ENCODE measurements at regions not wholly inside any gene's neighbourhood (a gene's known extent, or its start where the extent isn't known, plus 50 kb on each side); places are given as distances from the start of the nearest gene placed in this dataset.

GRCh38 chr14:71526388-71526787 is 405.8 kb upstream of the RGS6 start:
- intact Hi-C loops (cut with DNase I, micrococcal nuclease) = no loop called here
- ATAC-seq (no peak), DNase-seq (no peak)

DNA sequence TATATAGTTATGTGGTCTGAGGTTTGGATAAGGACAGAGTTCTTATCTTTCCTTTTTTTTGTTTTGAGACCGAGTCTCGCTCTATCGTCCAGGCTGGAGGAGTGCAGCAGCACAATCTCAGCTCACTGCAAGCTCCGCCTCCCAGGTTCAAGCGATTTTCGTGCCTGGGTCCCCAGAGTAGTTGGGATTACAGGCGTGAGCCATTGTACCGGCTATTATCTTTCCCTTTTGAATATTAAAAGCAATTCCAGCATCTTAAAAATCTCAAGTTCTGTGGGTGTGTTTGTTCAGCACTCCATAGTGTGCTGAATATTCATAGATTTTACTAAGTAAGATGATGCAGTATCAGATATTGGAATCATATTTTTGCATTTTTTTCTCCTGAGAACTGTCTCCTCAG is 404.4 kb upstream of the RGS6 start:
- DNase-seq = no peak
- no peak for ATAC-seq
- intact Hi-C loops (cut with DNase I, micrococcal nuclease) = no loop called here

DNA sequence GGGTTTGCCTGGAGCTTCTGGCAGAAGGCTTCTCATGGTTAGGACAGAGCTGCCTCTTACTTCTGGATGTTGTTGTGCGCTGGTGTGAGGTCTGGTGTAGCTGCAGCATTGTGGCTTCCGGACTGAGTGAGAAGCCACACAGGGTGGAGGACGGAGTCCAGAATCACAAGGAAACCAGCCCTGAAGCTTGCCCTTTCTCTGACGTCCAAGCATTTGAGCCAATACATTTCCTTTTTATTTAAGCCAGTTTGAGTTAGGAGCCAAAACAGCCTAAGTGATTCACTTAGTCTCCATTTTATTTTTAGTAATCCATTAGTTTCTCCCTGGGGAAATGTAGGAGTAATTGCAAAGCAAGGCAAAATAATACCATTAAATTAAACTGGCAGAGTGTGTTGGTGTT is 402.4 kb upstream of the RGS6 start:
- no peak for DNase-seq
- intact Hi-C loops (cut with DNase I, micrococcal nuclease) = no loop called here
- ATAC-seq = no peak

DNA sequence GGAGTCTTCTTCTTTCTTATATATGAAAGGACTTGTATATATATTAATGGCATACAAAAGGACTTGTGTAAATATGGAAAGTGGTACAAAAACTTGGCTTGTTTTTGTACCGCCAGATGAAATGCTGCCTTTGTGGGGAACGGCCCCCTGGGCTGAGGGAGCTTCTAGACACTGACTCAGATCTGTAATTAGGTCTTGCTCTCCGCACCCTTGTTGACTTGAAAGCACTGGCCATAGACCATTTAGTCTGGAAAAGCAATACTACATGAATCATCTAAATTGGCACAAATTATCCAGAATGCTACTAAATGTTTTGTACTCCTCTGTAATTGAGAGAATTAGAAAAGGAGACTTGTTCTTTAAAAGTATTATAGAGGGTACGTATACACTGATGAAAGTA is 399.9 kb upstream of the RGS6 start:
- intact Hi-C loops (cut with DNase I, micrococcal nuclease) = no loop called here
- ATAC-seq (no peak), DNase-seq (no peak)

- intact Hi-C loops (cut with DNase I, micrococcal nuclease) = no loop called here
- ATAC-seq = no peak
Measured at GRCh38 chr14:71532790-71533189, 399.4 kb upstream of the RGS6 start.

GRCh38 chr14:71533390-71533789 is 398.8 kb upstream of the RGS6 start:
- intact Hi-C loops (cut with DNase I, micrococcal nuclease) = no loop called here
- DNase-seq = no peak
- no peak for ATAC-seq

More at GRCh38 chr14:71532790-71533189, 399.4 kb upstream of the RGS6 start:
- DNase-seq = no peak

GRCh38 chr14:71533800-71534199 is 398.4 kb upstream of the RGS6 start:
- DNase-seq = no peak
- intact Hi-C loops (cut with DNase I, micrococcal nuclease) = no loop called here
- no peak for ATAC-seq

DNA sequence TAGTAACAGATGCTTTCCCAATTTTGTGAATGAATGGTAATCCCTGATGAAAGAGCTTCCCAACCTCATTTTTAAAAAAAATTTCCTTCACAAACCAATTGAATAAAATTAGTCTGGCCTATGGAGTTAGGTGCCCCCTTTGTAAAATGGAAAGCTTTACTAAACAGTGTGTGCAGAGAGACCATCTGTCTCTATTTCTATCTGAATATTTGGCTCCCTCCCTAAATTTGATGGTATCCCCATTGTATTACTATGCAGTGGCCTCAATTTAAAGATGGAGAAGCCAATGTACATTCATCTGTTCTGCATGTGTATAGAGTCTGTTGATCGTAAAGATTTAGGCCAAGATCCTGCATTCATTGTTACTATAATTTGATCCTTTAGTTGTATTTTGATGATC is 397.7 kb upstream of the RGS6 start:
- ATAC-seq = no peak
- DNase-seq = no peak
- intact Hi-C loops (cut with DNase I, micrococcal nuclease) = no loop called here

DNA sequence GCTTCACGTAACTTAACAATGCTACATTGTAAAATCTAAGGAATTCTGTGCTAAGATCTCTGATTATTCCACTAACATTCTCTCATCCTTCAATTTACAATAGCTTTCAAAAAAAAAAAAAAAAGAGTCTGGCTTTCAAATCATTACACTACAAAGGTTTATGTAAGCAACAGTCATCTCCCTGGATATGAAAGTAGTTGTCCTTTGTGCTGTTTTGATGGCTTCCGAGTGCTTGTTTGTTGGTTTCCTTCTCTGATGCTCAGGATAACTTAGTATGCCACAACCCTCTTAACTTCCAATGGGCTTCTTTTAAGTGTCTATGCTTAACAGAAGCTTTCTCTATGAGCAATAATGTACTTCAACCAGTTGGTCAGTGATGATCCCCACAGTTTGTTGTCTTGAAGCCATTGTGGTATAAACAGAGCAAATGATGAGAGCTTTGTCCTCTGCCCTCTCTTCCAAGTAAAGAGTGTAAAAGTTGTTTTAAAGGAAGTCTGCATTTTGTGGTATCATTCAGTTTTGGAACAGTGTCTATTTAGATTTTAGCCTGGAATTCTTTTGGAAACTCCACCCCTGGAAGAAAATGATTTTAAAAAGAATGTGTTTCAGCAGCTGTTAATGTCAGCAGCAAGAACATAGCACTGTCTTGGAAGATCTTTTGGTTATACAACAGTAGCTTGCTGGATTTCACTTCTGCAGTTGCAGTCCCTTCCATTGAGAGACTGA is 396.1 kb upstream of the RGS6 start:
- intact Hi-C loops (cut with DNase I, micrococcal nuclease) = no loop called here
- DNase-seq = no peak
- no peak for ATAC-seq

GRCh38 chr14:71536927-71537772 is 395.1 kb upstream of the RGS6 start:
- intact Hi-C loops (cut with DNase I, micrococcal nuclease) = no loop called here
- ATAC-seq (no peak), DNase-seq (no peak)

DNA sequence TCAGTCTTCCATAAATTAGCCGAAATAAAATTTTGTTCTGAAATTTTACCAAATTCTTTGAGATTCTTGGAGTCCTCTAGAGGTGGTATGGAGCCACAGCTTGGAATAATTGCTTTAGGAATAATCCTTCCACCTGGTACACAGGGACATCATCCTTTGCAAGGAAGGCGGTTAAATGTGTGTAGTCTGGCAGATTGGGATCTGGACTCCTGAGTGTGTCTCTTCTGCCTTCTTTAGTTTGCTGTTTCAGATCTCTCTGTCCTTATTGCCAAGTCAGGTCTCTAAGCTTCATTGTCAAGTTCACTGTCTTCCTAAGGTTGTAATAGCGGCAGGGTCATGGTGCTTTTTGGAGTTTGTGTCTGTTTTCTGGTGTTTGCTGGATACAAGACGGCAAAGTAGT is 393.9 kb upstream of the RGS6 start:
- intact Hi-C loops (cut with DNase I, micrococcal nuclease) = no loop called here
- ATAC-seq = no peak
- no peak for DNase-seq

- DNase-seq (no peak), ATAC-seq (no peak)
- intact Hi-C loops (cut with DNase I, micrococcal nuclease) = no loop called here
Measured at GRCh38 chr14:71538938-71539649, 393.1 kb upstream of the RGS6 start.

- ATAC-seq = no peak
- DNase-seq = no peak
- intact Hi-C loops (cut with DNase I, micrococcal nuclease) = no loop called here
Measured at GRCh38 chr14:71539650-71540285, 392.5 kb upstream of the RGS6 start.

DNA sequence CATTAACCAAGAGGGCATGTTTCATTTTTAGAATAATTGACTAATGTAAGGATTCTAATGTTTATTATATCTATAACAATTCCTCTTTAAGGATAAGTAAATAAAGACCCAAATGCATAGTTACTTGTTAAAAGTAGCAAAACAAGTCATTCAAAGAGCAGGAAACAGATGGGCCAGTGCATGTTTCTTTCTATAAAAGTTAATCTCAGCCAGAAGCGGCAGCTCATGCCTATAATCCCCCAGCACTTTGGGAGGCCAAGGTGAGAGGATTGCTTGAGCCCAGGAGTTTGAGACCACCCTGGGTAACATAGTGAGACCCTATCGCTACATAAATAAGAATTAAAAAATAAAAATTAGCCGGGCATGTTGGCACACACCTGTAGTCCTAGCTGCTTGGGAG is 391.0 kb upstream of the RGS6 start:
- ATAC-seq (no peak), DNase-seq (no peak)
- intact Hi-C loops (cut with DNase I, micrococcal nuclease) = no loop called here

DNA sequence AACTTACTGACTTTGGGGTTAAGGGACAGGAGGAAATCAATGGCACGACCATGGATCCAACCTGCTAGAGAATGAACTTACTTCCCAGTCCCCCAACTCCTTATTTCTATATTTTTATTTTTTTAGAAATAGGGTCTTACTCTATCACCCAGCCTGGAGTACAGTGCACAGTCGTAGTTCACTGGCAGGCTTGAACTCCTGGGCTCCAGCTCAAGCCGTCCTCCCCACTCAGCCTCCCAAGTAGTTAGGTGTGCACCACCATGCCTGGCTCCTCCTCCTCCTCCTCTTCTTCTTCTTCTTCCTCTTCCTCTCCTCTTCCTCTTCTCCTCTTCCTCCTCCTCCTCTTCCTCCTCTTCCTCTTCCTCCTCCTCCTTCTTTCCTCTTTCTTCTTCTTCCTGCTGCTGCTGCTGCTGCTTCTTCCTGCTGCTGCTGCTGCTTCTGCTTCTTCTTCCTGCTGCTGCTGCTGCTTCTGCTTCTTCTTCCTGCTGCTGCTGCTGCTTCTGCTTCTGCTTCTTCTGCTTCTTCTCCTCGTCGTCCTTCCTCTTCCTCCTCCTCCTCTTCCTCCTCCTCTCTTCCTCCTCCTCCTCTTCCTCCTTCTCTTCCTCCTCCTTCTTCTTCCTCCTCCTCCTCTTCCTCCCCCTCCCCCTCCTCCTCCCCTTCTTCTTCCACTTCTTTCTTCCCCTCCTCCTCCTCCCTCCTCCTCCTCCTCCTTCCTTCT is 390.1 kb upstream of the RGS6 start:
- ATAC-seq (no peak), DNase-seq (no peak)
- intact Hi-C loops (cut with DNase I, micrococcal nuclease) = no loop called here

- DNase-seq (no peak), ATAC-seq (no peak)
- intact Hi-C loops (cut with DNase I, micrococcal nuclease) = no loop called here
Measured at GRCh38 chr14:71549421-71550050, 382.7 kb upstream of the RGS6 start.

GRCh38 chr14:71550367-71550766 is 381.9 kb upstream of the RGS6 start:
- DNase-seq (no peak), ATAC-seq (no peak)
- intact Hi-C loops (cut with DNase I, micrococcal nuclease) = no loop called here

- intact Hi-C loops (cut with DNase I, micrococcal nuclease) = no loop called here
- DNase-seq = no peak
- no peak for ATAC-seq
Measured at GRCh38 chr14:71551291-71551950, 380.8 kb upstream of the RGS6 start.
